B cell (primary cell): ENCODE measurements at regions not wholly inside any gene's neighbourhood (a gene's known extent, or its start where the extent isn't known, plus 50 kb on each side); places are given as distances from the start of the nearest gene placed in this dataset.

Experiments
- CTCF ChIP-seq: fragments of 200-600 bp; IDR thresholded peaks from one replicate; pipeline ENCODE4 v1.8.0; 2022; ENCODE audit warnings: antibody characterized with exemption, mild to moderate bottlenecking
- EZH2 ChIP-seq: IDR thresholded peaks from 2 replicates; pipeline ENCODE4 v1.6.1; 2012; ENCODE audit warnings: borderline replicate concordance, low read depth, mild to moderate bottlenecking, moderate library complexity, low read length; ENCODE audit not compliant: insufficient read depth, poor library complexity, severe bottlenecking

- TF ChIP-seq CTCF (no peak), EZH2 (no peak)
Measured at GRCh38 chr18:76274468-76275289, 220.4 kb downstream of the ZNF516 start.
